ENCODE measurements at regions not wholly inside any gene's neighbourhood (a gene's known extent, or its start where the extent isn't known, plus 50 kb on each side); places are given as distances from the start of the nearest gene placed in this dataset.
A peak's percentile ranks its signal among the peaks of the same experiment; 100 is the strongest.

GRCh38 chr18:39945076-39945475 is 2010.0 kb upstream of the PIK3C3 start:
- POLR2A ChIA-PET (ENCODE audit: partially characterized antibody) = no interaction called here
- Histone ChIP-seq H3K4me1 (replicated peaks in 1 of 4; ENCODE audit: control insufficient read depth in 3 of 4, insufficient read depth in 4 of 4, low read length in 3 of 4) (peaks cover 0 to 3% (median under 1%) of the 10 kb centered on the region in 4 experiments; a peak in 1 of 7 replicates), H2BK20ac (ENCODE audit: low read length) (no peak overlapping the region), H3K4me2 (ENCODE audit: insufficient read depth in 1 of 2, low read depth in 2 of 2, low read length in 2 of 2) (no peak overlapping the region), H4K20me1 (replicated peaks in 1 of 2; ENCODE audit: control insufficient read depth in 1 of 2, insufficient read depth in 2 of 2, low read length in 2 of 2) (no peaks in the 10 kb centered on the region), H3K36me3 (ENCODE audit: control insufficient read depth in 2 of 4, insufficient read depth in 4 of 4, low read length in 3 of 4) (no peaks in the 10 kb centered on the region), H3K14ac (ENCODE audit: insufficient read length) (no peak overlapping the region), H3K9me3 (ENCODE audit: insufficient read depth in 2 of 2, low read depth in 1 of 2, low read length in 1 of 2) (no peaks in the 10 kb centered on the region), H3K4ac (replicated peaks; ENCODE audit: insufficient read length, low read depth, low read length) (no peak overlapping the region), H2AK5ac (ENCODE audit: low read depth, low read length) (no peak overlapping the region), H3K56ac (replicated peaks; ENCODE audit: insufficient read length, low read depth, low read length) (no peak overlapping the region), H3K79me1 (ENCODE audit: low read depth, low read length) (no peaks in the 10 kb centered on the region), H4K91ac (replicated peaks; ENCODE audit: insufficient read length, low read length) (no peak overlapping the region), H4K8ac (ENCODE audit: extremely low read depth, insufficient read depth, low read length) (no peak overlapping the region), H2BK12ac (ENCODE audit: low read depth, low read length) (peak overlapping the region; percentile 27; the same call in 1 of the 2 replicates), H3K23me2 (ENCODE audit: low read depth, low read length) (no peaks in the 10 kb centered on the region), H3K4me3 (ENCODE audit: extremely low read depth in 1 of 4, insufficient read depth in 2 of 4, low read depth in 3 of 4, low read length in 4 of 4) (no peak overlapping the region), H3K18ac (ENCODE audit: extremely low read depth, low read length) (no peak overlapping the region), H4K5ac (ENCODE audit: insufficient read length, low read depth, low read length) (no peak overlapping the region), H3K23ac (ENCODE audit: insufficient read length) (no peak overlapping the region), H3K27me3 (replicated peaks in 1 of 4; ENCODE audit: control insufficient read depth in 3 of 4, extremely low read depth in 1 of 4, insufficient read depth in 3 of 4, low read length in 3 of 4) (no peaks in the 10 kb centered on the region), H2AFZ (ENCODE audit: low read length) (0 out of 2 replicates have a peak overlapping the region, but pooled peaks have one; percentile 74), H3K9ac (replicated peaks in 1 of 4; ENCODE audit: extremely low read depth in 1 of 4, low read depth in 3 of 4, low read length in 3 of 4) (no peak overlapping the region), H2BK120ac (replicated peaks; ENCODE audit: low read depth, low read length) (no peak overlapping the region), H3K27ac (ENCODE audit: low read depth, low read length) (no peak overlapping the region), H3K79me2 (ENCODE audit: control insufficient read depth in 1 of 2, insufficient read depth in 2 of 2, low read length in 2 of 2) (no peaks in the 10 kb centered on the region), H2BK5ac (ENCODE audit: low read depth, low read length) (no peak overlapping the region), H2BK15ac (ENCODE audit: low read length) (no peak overlapping the region)
- no peak for DNase-seq (ENCODE audit: low read depth in 1 of 2, low spot score in 2 of 2)
- FAIRE-seq = no peak
- WGBS, 2 experiments (ENCODE audit: extremely low coverage in 1 of 2, insufficient coverage in 1 of 2, insufficient read length in 1 of 2, insufficient replicate concordance in 2 of 2, low coverage in 1 of 2, low lambda C conversion rate in 2 of 2, missing lambda C conversion rate in 1 of 2) = 92% methylated on average over 2 of the region's 2 CpGs; no CpG with 5 or more reads in 1 of the 2 experiments
- CTCF ChIA-PET (ENCODE audit: partially characterized antibody) = no interaction called here
- TF ChIP-seq TAF7 (optimal IDR thresholded peaks at IDR 0.05; ENCODE audit: borderline replicate concordance, low read depth, low read length) (no peak), EGR1 (IDR thresholded peaks at IDR 0.05; ENCODE audit: borderline replicate concordance, low read depth, low read length) (no peak), TCF12 (IDR thresholded peaks at IDR 0.05; ENCODE audit: low read depth, low read length) (no peak), NANOG (IDR thresholded peaks at IDR 0.05; ENCODE audit: insufficient read depth, low read depth, low read length, poor library complexity, severe bottlenecking) (no peak), SRF (IDR thresholded peaks at IDR 0.05; ENCODE audit: low read depth, low read length) (no peak), POU5F1 (IDR thresholded peaks at IDR 0.05; ENCODE audit: low read depth, low read length) (no peak), ZNF274 (IDR thresholded peaks at IDR 0.05; ENCODE audit: borderline replicate concordance, extremely low read depth, low read length) (no peak), GTF2F1 (IDR thresholded peaks at IDR 0.05; ENCODE audit: borderline replicate concordance, low read depth, low read length) (no peak), SIX5 (IDR thresholded peaks at IDR 0.05; ENCODE audit: low read depth, low read length) (no peak), BACH1 (IDR thresholded peaks at IDR 0.05; ENCODE audit: low read length) (no peak), EZH2 (IDR thresholded peaks at IDR 0.05; ENCODE audit: low read depth, low read length, severe bottlenecking) (no peak), KDM1A (IDR thresholded peaks at IDR 0.05; ENCODE audit: borderline replicate concordance, low read length) (no peak), TAF1 (IDR thresholded peaks at IDR 0.05; ENCODE audit: low read depth, low read length) (no peak), CBX5 (IDR thresholded peaks at IDR 0.05; ENCODE audit: low read depth, low read length) (no peak), KDM4A (IDR thresholded peaks at IDR 0.05; ENCODE audit: low read depth, low read length, severe bottlenecking) (no peak)
- TF ChIP-seq, protein P1, sequence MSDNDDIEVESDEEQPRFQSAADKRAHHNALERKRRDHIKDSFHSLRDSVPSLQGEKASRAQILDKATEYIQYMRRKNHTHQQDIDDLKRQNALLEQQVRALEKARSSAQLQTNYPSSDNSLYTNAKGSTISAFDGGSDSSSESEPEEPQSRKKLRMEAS (IDR thresholded peaks at IDR 0.05) = no peak

All from H1 (cell line).